BLaER1 treated with 17β-estradiol and CSF1 and Interleukin-3, amounts not matched to agents 10 nM and 100 nM (cell line): ENCODE measurements at regions not wholly inside any gene's neighbourhood (a gene's known extent, or its start where the extent isn't known, plus 50 kb on each side); places are given as distances from the start of the nearest gene placed in this dataset.

ENCODE experiments used
- H3K27ac ChIP-seq, 11 experiments: shearing (Covaris generic); formaldehyde crosslinking; 2 replicates each; pipeline ENCODE4 v1.8.1; 2022
- H3K27me3 ChIP-seq, 11 experiments: shearing (Covaris generic); formaldehyde crosslinking; 2 replicates each; pipeline ENCODE4 v1.8.1; 2022
- H3K36me3 ChIP-seq, 11 experiments: shearing (Covaris generic); formaldehyde crosslinking; 2 replicates each; pipeline ENCODE4 v1.8.1; 2022
- H3K4me1 ChIP-seq, 10 experiments: shearing (Covaris generic); formaldehyde crosslinking; 2 replicates each; pipeline ENCODE4 v1.8.1; 2022
- H3K4me2 ChIP-seq, 11 experiments: shearing (Covaris generic); formaldehyde crosslinking; 2 replicates each; pipeline ENCODE4 v1.8.1; 2022
- H3K4me3 ChIP-seq, 10 experiments: shearing (Covaris generic); formaldehyde crosslinking; 2 replicates each; pipeline ENCODE4 v1.8.1; 2022
- H3K9ac ChIP-seq, 11 experiments: shearing (Covaris generic); formaldehyde crosslinking; 2 replicates each; pipeline ENCODE4 v1.8.1; 2022
- H3K9me3 ChIP-seq, 11 experiments: shearing (Covaris generic); formaldehyde crosslinking; replicated peaks in 1 of 11; 2 replicates each; pipeline ENCODE4 v1.8.1; 2022
- H4K20me1 ChIP-seq, 11 experiments: shearing (Covaris generic); formaldehyde crosslinking; 2 replicates each; pipeline ENCODE4 v1.8.1; 2022
- Cebpa-rat ChIP-seq, 11 experiments: shearing (Covaris generic); IDR thresholded peaks; 2 replicates each; pipeline ENCODE4 v1.8.1; 2022

DNA sequence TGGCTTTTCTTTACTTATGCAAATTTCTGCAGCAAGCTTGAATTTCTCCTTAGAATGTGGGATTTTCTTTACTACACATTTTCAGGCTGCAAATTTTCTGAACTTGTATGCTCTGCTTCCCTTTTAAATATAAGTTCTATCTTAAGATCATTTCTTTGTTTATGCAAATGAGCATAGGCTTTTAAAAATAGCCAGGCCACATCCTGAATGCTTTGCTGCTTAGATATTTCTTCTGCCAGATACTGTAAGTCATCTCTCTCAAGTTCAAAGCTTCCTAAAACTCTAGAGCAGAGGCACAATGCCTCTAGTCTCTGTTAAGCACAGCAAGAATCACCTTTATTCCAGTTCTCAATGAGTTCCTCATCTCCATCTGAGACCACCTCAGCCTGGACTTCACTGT, 685.9 kb upstream of the LRRC4C start:
- H3K27ac ChIP-seq = no peak overlapping the region
- TF ChIP-seq Cebpa-rat (IDR thresholded peaks at IDR 0.05) = no peak
- peaks cover 0 to 8% (median 0%) of the 10 kb centered on the region in 10 experiments; a peak in 1 of 20 replicates for H3K4me1 ChIP-seq
- no peaks in the 10 kb centered on the region for H4K20me1 ChIP-seq
- no peak overlapping the region for H3K9ac ChIP-seq
- H3K27me3 ChIP-seq = no peaks in the 10 kb centered on the region
- no peak overlapping the region for H3K4me3 ChIP-seq
- peaks cover 16 to 26% (median 20%) of the 10 kb centered on the region in 11 experiments for H3K9me3 ChIP-seq
- no peaks in the 10 kb centered on the region for H3K36me3 ChIP-seq
- peak overlapping the region in 1 of 11 experiments; percentile 40; a peak in 2 of 22 replicates for H3K4me2 ChIP-seq

DNA sequence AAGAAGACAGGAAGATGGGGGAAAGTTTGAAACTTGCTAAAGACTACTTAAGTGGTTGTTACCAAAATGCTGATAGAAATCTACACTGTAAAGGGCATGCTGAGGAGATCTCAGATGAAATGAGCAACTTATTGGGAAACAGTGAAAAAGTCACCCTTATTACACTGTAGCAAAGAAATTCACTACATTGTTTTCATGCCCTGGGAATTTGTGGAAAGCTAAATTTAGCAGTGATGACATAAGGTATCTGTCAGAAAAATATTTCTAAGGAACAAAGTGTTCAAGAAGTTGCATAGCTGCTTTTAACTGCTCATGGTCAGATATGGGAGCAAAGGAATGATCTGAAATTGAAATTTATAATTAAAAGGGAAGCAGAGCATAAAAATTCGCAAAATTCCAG, 702.4 kb upstream of the LRRC4C start:
- Histone ChIP-seq H3K4me3 (no peak overlapping the region), H3K9ac (no peak overlapping the region)

DNA sequence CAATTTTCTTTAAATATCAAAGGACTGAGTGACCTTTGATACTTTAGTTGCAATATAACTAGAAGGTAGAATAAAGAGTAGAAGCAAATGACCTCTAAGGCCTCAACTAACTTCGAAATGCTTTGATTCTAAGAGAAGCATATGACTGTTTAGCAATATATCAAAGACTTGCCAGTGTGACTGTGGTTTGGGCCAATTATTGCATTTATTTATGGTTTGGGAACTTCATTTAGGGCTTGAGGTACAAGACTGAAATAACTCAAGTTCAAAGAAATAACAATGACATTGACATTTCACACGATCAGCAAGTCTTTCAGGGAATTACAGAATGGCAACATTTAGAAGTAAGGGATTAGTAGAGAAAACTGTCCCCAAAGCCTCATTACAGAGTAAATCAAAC, 709.7 kb upstream of the LRRC4C start:
- Histone ChIP-seq H3K27ac (no peak overlapping the region), H3K36me3 (no peaks in the 10 kb centered on the region), H3K27me3 (no peaks in the 10 kb centered on the region), H3K9me3 (no peaks in the 10 kb centered on the region), H3K4me1 (no peaks in the 10 kb centered on the region), H3K4me2 (no peak overlapping the region), H4K20me1 (no peaks in the 10 kb centered on the region), H3K9ac (no peak overlapping the region), H3K4me3 (no peak overlapping the region)
- TF ChIP-seq Cebpa-rat (IDR thresholded peaks at IDR 0.05) = no peak

More for the DNA sequence above, 702.4 kb upstream of the LRRC4C start:
- no peaks in the 10 kb centered on the region for H3K36me3 ChIP-seq
- no peaks in the 10 kb centered on the region for H4K20me1 ChIP-seq
- no peak overlapping the region for H3K27ac ChIP-seq
- no peaks in the 10 kb centered on the region for H3K4me1 ChIP-seq
- H3K9me3 ChIP-seq = no peaks in the 10 kb centered on the region
- H3K27me3 ChIP-seq = no peaks in the 10 kb centered on the region
- TF ChIP-seq Cebpa-rat (IDR thresholded peaks at IDR 0.05) = no peak
- no peak overlapping the region for H3K4me2 ChIP-seq

DNA sequence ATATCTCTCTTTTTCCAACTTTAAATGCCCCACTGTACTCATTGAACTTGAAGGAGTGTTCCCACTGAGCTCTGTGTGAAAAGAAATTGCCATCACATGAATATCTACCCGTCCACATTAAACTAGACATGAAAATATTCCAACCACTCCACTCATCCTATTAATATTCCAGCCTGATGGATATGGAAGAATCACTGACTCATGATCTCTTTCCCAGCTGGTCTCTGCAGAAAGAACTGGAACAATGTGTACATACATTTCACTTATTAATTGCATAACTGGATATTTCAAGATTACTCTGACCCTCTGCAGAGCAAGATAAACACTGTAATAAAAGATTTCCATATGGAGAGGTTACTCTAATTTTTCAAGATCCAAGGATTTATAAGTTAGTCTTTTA, 711.1 kb upstream of the LRRC4C start:
- Histone ChIP-seq H3K4me3 (no peak overlapping the region), H3K36me3 (no peaks in the 10 kb centered on the region), H3K4me2 (no peak overlapping the region), H3K9me3 (no peaks in the 10 kb centered on the region), H3K27me3 (no peaks in the 10 kb centered on the region), H4K20me1 (no peaks in the 10 kb centered on the region), H3K27ac (no peak overlapping the region), H3K9ac (no peak overlapping the region), H3K4me1 (no peaks in the 10 kb centered on the region)
- no peak for TF ChIP-seq Cebpa-rat (IDR thresholded peaks at IDR 0.05)

DNA sequence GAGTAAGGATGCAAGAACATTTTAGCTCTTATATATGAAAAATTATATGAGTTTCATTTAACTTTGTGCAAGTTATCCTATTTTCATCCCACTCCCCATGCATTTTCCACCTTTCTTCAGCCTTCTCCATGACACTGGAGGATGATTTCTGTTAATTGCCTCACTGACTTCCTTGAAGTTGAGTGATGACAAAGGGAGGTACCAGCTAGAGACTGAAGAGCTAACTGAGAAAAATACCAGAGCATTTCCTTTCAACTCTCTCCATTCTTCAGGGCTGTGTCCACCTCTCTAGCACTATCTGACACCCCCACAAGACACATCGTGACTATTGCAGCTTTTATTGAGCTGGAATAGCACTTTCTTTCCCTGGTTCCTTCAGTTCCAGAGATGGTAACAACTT, 711.6 kb upstream of the LRRC4C start:
- no peaks in the 10 kb centered on the region for H4K20me1 ChIP-seq
- H3K36me3 ChIP-seq = no peaks in the 10 kb centered on the region
- H3K4me2 ChIP-seq = no peak overlapping the region
- no peaks in the 10 kb centered on the region for H3K4me1 ChIP-seq
- H3K27me3 ChIP-seq = no peaks in the 10 kb centered on the region
- H3K27ac ChIP-seq = no peak overlapping the region
- H3K9ac ChIP-seq = no peak overlapping the region
- H3K9me3 ChIP-seq = no peaks in the 10 kb centered on the region
- no peak for TF ChIP-seq Cebpa-rat (IDR thresholded peaks at IDR 0.05)
- no peak overlapping the region for H3K4me3 ChIP-seq

DNA sequence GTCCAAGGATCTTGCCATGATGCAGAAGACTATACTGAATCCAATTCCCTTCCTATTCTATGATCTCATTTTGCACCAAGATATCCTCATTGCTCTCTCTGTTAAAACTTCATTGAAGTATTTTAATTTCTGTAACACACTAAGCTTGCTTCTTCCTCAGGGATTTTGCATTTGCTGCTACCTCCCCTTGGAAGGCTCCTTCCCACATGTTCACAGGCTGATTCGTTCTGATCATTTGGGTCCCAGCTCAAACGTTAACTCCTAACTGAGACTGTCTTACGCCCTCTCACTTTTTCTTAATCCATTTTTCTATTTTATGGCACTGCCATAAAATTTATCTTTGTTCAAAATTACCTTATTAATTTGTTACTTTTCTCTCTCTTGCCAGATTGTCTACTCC, 713.0 kb upstream of the LRRC4C start:
- Histone ChIP-seq H3K9ac (no peak overlapping the region), H3K27ac (no peak overlapping the region), H3K4me3 (no peak overlapping the region), H3K36me3 (no peaks in the 10 kb centered on the region), H3K4me2 (no peak overlapping the region), H3K4me1 (no peaks in the 10 kb centered on the region), H4K20me1 (no peaks in the 10 kb centered on the region), H3K27me3 (no peaks in the 10 kb centered on the region), H3K9me3 (no peaks in the 10 kb centered on the region)
- no peak for TF ChIP-seq Cebpa-rat (IDR thresholded peaks at IDR 0.05)

DNA sequence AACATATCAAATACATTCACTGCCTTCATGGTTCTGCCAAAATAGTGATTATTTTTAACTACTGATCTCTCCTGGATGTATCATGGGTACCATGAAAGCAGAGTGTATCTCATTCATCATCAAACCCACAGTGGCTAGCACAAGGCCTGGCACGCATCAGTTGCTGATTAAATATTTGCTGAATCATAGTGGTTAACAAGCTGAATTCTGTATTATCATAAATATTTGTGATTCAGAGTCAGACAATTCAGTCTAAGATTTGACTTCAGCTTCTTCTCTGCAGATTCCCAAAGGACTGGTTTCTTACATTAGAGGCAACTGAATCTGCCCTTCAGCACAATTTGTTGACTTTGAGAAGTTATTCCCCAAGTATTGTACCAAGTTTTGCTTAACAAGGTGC, 715.8 kb upstream of the LRRC4C start:
- no peak for TF ChIP-seq Cebpa-rat (IDR thresholded peaks at IDR 0.05)
- no peak overlapping the region for H3K27ac ChIP-seq

DNA sequence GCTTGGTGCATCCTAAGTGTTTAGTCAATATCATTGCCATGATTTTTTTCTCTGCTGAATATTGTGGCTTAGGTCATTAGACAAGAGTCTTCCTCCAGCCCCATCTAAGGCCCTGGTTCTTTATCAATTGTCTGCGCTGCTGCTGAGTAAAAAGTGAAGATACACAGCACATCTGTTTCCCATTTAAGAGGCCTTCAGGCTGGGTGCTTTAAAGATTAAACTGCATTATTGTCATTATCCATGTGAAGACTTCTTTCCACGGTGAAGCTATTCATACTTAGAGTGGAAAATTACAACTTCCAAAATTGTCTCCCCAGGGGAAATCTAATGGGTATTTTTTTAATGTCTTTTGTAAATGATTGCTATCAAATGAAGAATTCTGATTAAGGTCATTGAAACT, 719.8 kb upstream of the LRRC4C start:
- Histone ChIP-seq H4K20me1 (no peaks in the 10 kb centered on the region), H3K9ac (no peak overlapping the region), H3K27me3 (no peaks in the 10 kb centered on the region), H3K27ac (no peak overlapping the region), H3K4me1 (no peaks in the 10 kb centered on the region), H3K36me3 (no peaks in the 10 kb centered on the region), H3K4me3 (no peak overlapping the region), H3K9me3 (no peaks in the 10 kb centered on the region), H3K4me2 (no peak overlapping the region)
- no peak for TF ChIP-seq Cebpa-rat (IDR thresholded peaks at IDR 0.05)

More for the DNA sequence above, 715.8 kb upstream of the LRRC4C start:
- Histone ChIP-seq H3K4me1 (no peaks in the 10 kb centered on the region), H4K20me1 (no peaks in the 10 kb centered on the region), H3K9ac (no peak overlapping the region), H3K27me3 (no peaks in the 10 kb centered on the region), H3K9me3 (no peaks in the 10 kb centered on the region), H3K4me2 (no peak overlapping the region), H3K4me3 (no peak overlapping the region), H3K36me3 (no peaks in the 10 kb centered on the region)

DNA sequence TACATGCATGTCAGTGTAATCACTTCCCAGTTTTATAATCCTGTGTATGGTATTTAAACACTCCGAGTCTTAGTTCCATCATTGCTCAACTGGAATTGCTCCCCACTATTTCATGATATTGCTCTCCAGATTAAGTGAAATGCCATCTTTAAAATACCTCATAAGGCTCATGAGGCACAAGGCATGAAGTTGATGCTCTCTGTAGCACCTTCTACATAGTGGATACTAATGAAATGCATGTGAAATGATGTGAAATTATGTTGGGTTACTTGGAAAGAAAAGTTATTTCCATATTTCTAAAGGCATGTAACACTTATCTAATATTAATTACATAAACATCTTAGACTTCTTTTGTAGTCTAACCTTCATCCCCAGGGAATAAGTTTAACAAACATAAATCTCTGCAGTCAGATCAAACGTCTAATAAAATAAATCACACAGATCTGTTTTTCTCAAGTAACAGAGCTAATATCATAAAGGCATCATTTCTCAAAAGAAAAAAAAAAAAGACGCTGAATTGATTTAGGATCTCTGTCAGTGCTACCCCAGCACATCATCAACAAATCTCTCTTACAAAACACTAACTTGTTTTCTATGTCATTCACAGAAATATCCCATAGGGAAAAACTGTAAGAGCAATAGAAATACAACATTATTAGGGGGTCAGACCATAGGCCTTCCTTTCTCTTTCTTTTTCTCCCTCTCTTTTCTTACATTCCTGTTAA, 736.0 kb upstream of the LRRC4C start:
- 0 out of 22 replicates have a peak, but pooled peaks cover 0 to 4% (median 0%) of the 10 kb centered on the region in 11 experiments for H3K9me3 ChIP-seq

DNA sequence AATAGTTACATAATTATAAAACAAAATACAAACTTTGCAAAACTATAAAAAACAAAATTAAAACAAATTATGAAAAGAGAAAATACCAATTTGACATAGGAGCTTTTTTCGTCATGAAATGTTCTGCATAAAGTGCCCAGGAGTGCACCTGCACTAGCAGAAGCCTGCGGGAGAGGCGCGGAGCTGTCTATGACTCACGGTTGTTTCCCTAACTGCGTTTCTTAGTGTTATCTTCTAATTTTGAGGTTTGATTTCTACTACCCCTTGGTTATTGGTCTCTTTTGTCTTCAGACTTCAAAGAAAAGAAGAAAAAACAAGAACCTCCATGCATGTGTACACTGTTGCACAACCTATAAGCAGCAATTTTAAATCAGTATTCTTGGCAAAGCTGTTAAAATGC, 740.9 kb upstream of the LRRC4C start:
- Histone ChIP-seq H3K9ac (no peak overlapping the region), H3K4me1 (no peaks in the 10 kb centered on the region), H3K27ac (no peak overlapping the region), H4K20me1 (no peaks in the 10 kb centered on the region), H3K27me3 (no peaks in the 10 kb centered on the region), H3K36me3 (no peaks in the 10 kb centered on the region), H3K4me3 (no peak overlapping the region), H3K9me3 (0 out of 22 replicates have a peak, but pooled peaks cover 0 to 4% (median 0%) of the 10 kb centered on the region in 11 experiments), H3K4me2 (no peak overlapping the region)
- TF ChIP-seq Cebpa-rat (IDR thresholded peaks at IDR 0.05) = no peak

More for the DNA sequence above, 736.0 kb upstream of the LRRC4C start:
- H3K9ac ChIP-seq = no peak overlapping the region
- H3K4me3 ChIP-seq = no peak overlapping the region
- no peak for TF ChIP-seq Cebpa-rat (IDR thresholded peaks at IDR 0.05)
- H3K27me3 ChIP-seq = no peaks in the 10 kb centered on the region
- no peaks in the 10 kb centered on the region for H3K36me3 ChIP-seq
- no peaks in the 10 kb centered on the region for H4K20me1 ChIP-seq
- no peak overlapping the region for H3K27ac ChIP-seq
- no peak overlapping the region for H3K4me2 ChIP-seq
- H3K4me1 ChIP-seq = no peaks in the 10 kb centered on the region
